ENCODE measurements at regions not wholly inside any gene's neighbourhood (a gene's known extent, or its start where the extent isn't known, plus 50 kb on each side); places are given as distances from the start of the nearest gene placed in this dataset.
A peak's percentile ranks its signal among the peaks of the same experiment; 100 is the strongest.

GRCh38 chr5:52356311-52356918 lies 431.3 kb upstream of the ITGA1 start:
- H3K27ac ChIP-seq = no peak overlapping the region
- H3K9me3 ChIP-seq = no peaks in the 10 kb centered on the region
- DNase-seq (ENCODE audit: low spot score in 2 of 2) = no peak
- no peak overlapping the region for H3K4me3 ChIP-seq
- no peaks in the 10 kb centered on the region for H3K27me3 ChIP-seq
- 16 to 22% methylated on average over 3 of the region's 3 CpGs for WGBS, 2 donors
- no peaks in the 10 kb centered on the region for H3K36me3 ChIP-seq
- no peak for TF ChIP-seq EP300 (IDR thresholded peaks at IDR 0.05)
- no peak for TF ChIP-seq POLR2A (IDR thresholded peaks at IDR 0.05)
- TF ChIP-seq CTCF (IDR thresholded peaks at IDR 0.05) = peak in 2 of 5 experiments; percentile 19 to 50
- no peaks in the 10 kb centered on the region for H3K4me1 ChIP-seq

- H3K4me1 ChIP-seq = no peaks in the 10 kb centered on the region
- no peak overlapping the region for H3K27ac ChIP-seq
- no peak overlapping the region for H3K4me3 ChIP-seq
- no peaks in the 10 kb centered on the region for H3K27me3 ChIP-seq
- DNase-seq (ENCODE audit: low spot score in 2 of 2) = no peak
- TF ChIP-seq POLR2A (IDR thresholded peaks at IDR 0.05) (no peak), CTCF (IDR thresholded peaks at IDR 0.05) (no peak), EP300 (IDR thresholded peaks at IDR 0.05) (no peak)
- H3K9me3 ChIP-seq = no peaks in the 10 kb centered on the region
- H3K36me3 ChIP-seq = no peaks in the 10 kb centered on the region
These were observed 428.5 kb upstream of the ITGA1 start for GRCh38 chr5:52359261-52359660.

- no peak for TF ChIP-seq CTCF (IDR thresholded peaks at IDR 0.05)
- no peak for TF ChIP-seq POLR2A (IDR thresholded peaks at IDR 0.05)
- TF ChIP-seq EP300 (IDR thresholded peaks at IDR 0.05) = no peak
- Histone ChIP-seq H3K27me3 (no peaks in the 10 kb centered on the region), H3K4me3 (no peak overlapping the region), H3K27ac (no peak overlapping the region), H3K36me3 (no peaks in the 10 kb centered on the region), H3K4me1 (no peaks in the 10 kb centered on the region), H3K9me3 (no peaks in the 10 kb centered on the region)
- WGBS, 2 donors = 80 to 98% methylated on average over 1 of the region's 1 CpG
- no peak for DNase-seq (ENCODE audit: low spot score in 2 of 2)
These were observed 426.7 kb upstream of the ITGA1 start for GRCh38 chr5:52360985-52361384.

GRCh38 chr5:52374286-52374685 lies 413.4 kb upstream of the ITGA1 start:
- Histone ChIP-seq H3K36me3 (no peaks in the 10 kb centered on the region), H3K4me1 (no peaks in the 10 kb centered on the region), H3K27me3 (no peaks in the 10 kb centered on the region), H3K4me3 (no peak overlapping the region), H3K27ac (no peak overlapping the region), H3K9me3 (no peaks in the 10 kb centered on the region)
- DNase-seq (ENCODE audit: low spot score in 2 of 2) = no peak
- TF ChIP-seq POLR2A (IDR thresholded peaks at IDR 0.05) = no peak
- TF ChIP-seq CTCF (IDR thresholded peaks at IDR 0.05) = no peak
- no peak for TF ChIP-seq EP300 (IDR thresholded peaks at IDR 0.05)

GRCh38 chr5:52375969-52376368 lies 411.7 kb upstream of the ITGA1 start:
- WGBS, 2 donors = 87 to 88% methylated on average over 3 of the region's 3 CpGs
- Histone ChIP-seq H3K27ac (no peak overlapping the region), H3K36me3 (no peaks in the 10 kb centered on the region), H3K4me1 (no peaks in the 10 kb centered on the region), H3K9me3 (no peaks in the 10 kb centered on the region), H3K4me3 (no peak overlapping the region), H3K27me3 (no peaks in the 10 kb centered on the region)
- DNase-seq (ENCODE audit: low spot score in 2 of 2) = no peak
- no peak for TF ChIP-seq EP300 (IDR thresholded peaks at IDR 0.05)
- no peak for TF ChIP-seq POLR2A (IDR thresholded peaks at IDR 0.05)
- TF ChIP-seq CTCF (IDR thresholded peaks at IDR 0.05) = no peak
